Smooth muscle cell (in vitro differentiated cells): ENCODE measurements at regions not wholly inside any gene's neighbourhood (a gene's known extent, or its start where the extent isn't known, plus 50 kb on each side); places are given as distances from the start of the nearest gene placed in this dataset.

Experiments
- DNase-seq: peaks from one replicate; lab custom pipeline; 2025; ENCODE audit not compliant: unreplicated experiment; lab: John Stamatoyannopoulos, UW
- H2AFZ ChIP-seq: fragments of 200-600 bp; sonication (generic); 2 replicates; pipeline ENCODE4 v1.6.0; 2016; ENCODE audit warnings: antibody characterized with exemption, low read depth, mild to moderate bottlenecking
- H3F3A ChIP-seq: fragments of 200-600 bp; sonication (generic); 2 replicates; pipeline ENCODE4 v1.6.0; 2017; ENCODE audit warnings: antibody characterized with exemption, low read depth
- H3K27ac ChIP-seq: fragments of 200-600 bp; sonication (generic); 2 replicates; pipeline ENCODE4 v1.5.1; 2016; ENCODE audit warnings: low read depth, mild to moderate bottlenecking
- H3K27me3 ChIP-seq: fragments of 200-600 bp; sonication (generic); 2 replicates; pipeline ENCODE4 v1.6.1; 2016; ENCODE audit warnings: low read depth, mild to moderate bottlenecking
- H3K36me3 ChIP-seq: fragments of 200-600 bp; sonication (generic); 2 replicates; pipeline ENCODE4 v1.5.1; 2016; ENCODE audit warnings: low read depth
- H3K4me1 ChIP-seq: fragments of 200-600 bp; sonication (generic); 2 replicates; pipeline ENCODE4 v1.5.1; 2016; ENCODE audit warnings: low read depth
- H3K4me2 ChIP-seq: fragments of 200-600 bp; sonication (generic); 2 replicates; pipeline ENCODE4 v1.6.0; 2016; ENCODE audit warnings: mild to moderate bottlenecking
- H3K4me3 ChIP-seq: fragments of 200-600 bp; sonication (generic); 2 replicates; pipeline ENCODE4 v1.5.1; 2016; ENCODE audit warnings: mild to moderate bottlenecking
- H3K79me2 ChIP-seq: fragments of 200-600 bp; sonication (generic); 2 replicates; pipeline ENCODE4 v1.6.0; 2016; ENCODE audit warnings: low read depth, mild to moderate bottlenecking
- H3K9ac ChIP-seq: fragments of 200-600 bp; sonication (generic); 2 replicates; pipeline ENCODE4 v1.6.0; 2016; ENCODE audit warnings: low read depth
- H3K9me3 ChIP-seq: fragments of 200-600 bp; sonication (generic); replicated peaks from 2 replicates; pipeline ENCODE4 v1.5.1; 2016; ENCODE audit warnings: low read depth
- H4K20me1 ChIP-seq: fragments of 200-600 bp; sonication (generic); 2 replicates; pipeline ENCODE4 v1.6.0; 2016; ENCODE audit warnings: low read depth
- CTCF ChIP-seq: fragments of 200-600 bp; sonication (generic); IDR thresholded peaks from 2 replicates; pipeline ENCODE4 v1.5.1; 2017; ENCODE audit warnings: borderline replicate concordance, mild to moderate bottlenecking, antibody characterized with exemption; ENCODE audit not compliant: insufficient read depth, poor library complexity, severe bottlenecking
- WGBS: methylation state at CpG from one replicate; pipeline ENCODE4 v1.1.7; 2016; ENCODE audit warnings: low lambda C conversion rate; 5-methylcytosine and 5-hydroxymethylcytosine counted together

- Histone ChIP-seq H2AFZ (no peak overlapping the region), H3K36me3 (no peaks in the 10 kb centered on the region), H3F3A (no peaks in the 10 kb centered on the region), H3K4me1 (no peaks in the 10 kb centered on the region), H3K79me2 (no peaks in the 10 kb centered on the region), H3K4me2 (no peak overlapping the region), H3K9ac (no peak overlapping the region), H3K9me3 (no peaks in the 10 kb centered on the region), H4K20me1 (no peaks in the 10 kb centered on the region), H3K27me3 (no peaks in the 10 kb centered on the region), H3K27ac (no peak overlapping the region), H3K4me3 (no peak overlapping the region)
- WGBS = 81% methylated on average over 7 of the region's 7 CpGs
- TF ChIP-seq CTCF = no peak
- DNase-seq = no peak
Measured at GRCh38 chr6:168864541-168865460, 388.8 kb downstream of the THBS2 start.

- no peak overlapping the region for H3K4me2 ChIP-seq
- no peaks in the 10 kb centered on the region for H3K79me2 ChIP-seq
- no peaks in the 10 kb centered on the region for H4K20me1 ChIP-seq
- no peak for TF ChIP-seq CTCF
- WGBS = 94% methylated on average over 4 of the region's 4 CpGs
- DNase-seq = no peak
- H3K36me3 ChIP-seq = no peaks in the 10 kb centered on the region
- no peak overlapping the region for H3K9ac ChIP-seq
- no peak overlapping the region for H3K4me3 ChIP-seq
- H3K9me3 ChIP-seq = no peaks in the 10 kb centered on the region
- H3K4me1 ChIP-seq = no peaks in the 10 kb centered on the region
- H2AFZ ChIP-seq = no peak overlapping the region
- H3K27me3 ChIP-seq = no peaks in the 10 kb centered on the region
- no peak overlapping the region for H3K27ac ChIP-seq
- H3F3A ChIP-seq = no peaks in the 10 kb centered on the region
Measured at GRCh38 chr6:168863467-168863866, 390.2 kb downstream of the THBS2 start.

GRCh38 chr6:168862346-168862980 is 391.2 kb downstream of the THBS2 start:
- no peaks in the 10 kb centered on the region for H3K4me1 ChIP-seq
- DNase-seq = no peak
- no peaks in the 10 kb centered on the region for H3K79me2 ChIP-seq
- H3K36me3 ChIP-seq = no peaks in the 10 kb centered on the region
- 96% methylated on average over 10 of the region's 10 CpGs for WGBS
- no peak overlapping the region for H3K4me3 ChIP-seq
- no peak overlapping the region for H3K9ac ChIP-seq
- H3K27me3 ChIP-seq = no peaks in the 10 kb centered on the region
- no peak overlapping the region for H3K4me2 ChIP-seq
- H3K9me3 ChIP-seq = no peaks in the 10 kb centered on the region
- no peak overlapping the region for H3K27ac ChIP-seq
- H2AFZ ChIP-seq = no peak overlapping the region
- H3F3A ChIP-seq = no peaks in the 10 kb centered on the region
- H4K20me1 ChIP-seq = no peaks in the 10 kb centered on the region
- no peak for TF ChIP-seq CTCF
